ENCODE measurements at regions not wholly inside any gene's neighbourhood (a gene's known extent, or its start where the extent isn't known, plus 50 kb on each side); places are given as distances from the start of the nearest gene placed in this dataset.

DNA sequence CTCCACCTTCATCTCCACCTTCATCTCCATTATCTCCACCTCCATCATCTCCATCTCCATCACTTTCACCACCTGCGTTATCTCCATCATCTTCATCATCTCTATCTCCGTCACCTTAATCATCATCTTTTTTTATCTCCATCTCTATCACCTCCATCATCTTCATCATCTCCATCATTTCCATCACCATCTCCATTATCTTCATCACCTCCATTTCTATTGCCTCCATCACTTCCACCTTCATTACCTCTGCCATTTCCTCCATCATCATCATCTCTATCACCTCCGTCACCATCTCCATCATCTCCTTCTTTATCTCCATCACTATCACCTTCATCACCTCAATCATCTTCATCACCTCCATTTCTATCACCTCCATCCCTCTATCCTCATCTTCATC lies 573.5 kb downstream of the TBC1D22A start:
- TF ChIP-seq REST (IDR thresholded peaks at IDR 0.05; ENCODE audit: low read depth) (no peak), POLR2A (IDR thresholded peaks at IDR 0.05; ENCODE audit: borderline replicate concordance, extremely low read depth, insufficient read depth, insufficient read length) (no peak), ELF1 (IDR thresholded peaks at IDR 0.05; ENCODE audit: borderline replicate concordance, low read depth) (no peak), EZH2 (IDR thresholded peaks at IDR 0.05) (no peak), ZNF274 (IDR thresholded peaks at IDR 0.05; ENCODE audit: low read depth, low read length) (no peak), SP1 (IDR thresholded peaks at IDR 0.05; ENCODE audit: low read depth) (no peak)
- TF ChIP-seq, protein P1, sequence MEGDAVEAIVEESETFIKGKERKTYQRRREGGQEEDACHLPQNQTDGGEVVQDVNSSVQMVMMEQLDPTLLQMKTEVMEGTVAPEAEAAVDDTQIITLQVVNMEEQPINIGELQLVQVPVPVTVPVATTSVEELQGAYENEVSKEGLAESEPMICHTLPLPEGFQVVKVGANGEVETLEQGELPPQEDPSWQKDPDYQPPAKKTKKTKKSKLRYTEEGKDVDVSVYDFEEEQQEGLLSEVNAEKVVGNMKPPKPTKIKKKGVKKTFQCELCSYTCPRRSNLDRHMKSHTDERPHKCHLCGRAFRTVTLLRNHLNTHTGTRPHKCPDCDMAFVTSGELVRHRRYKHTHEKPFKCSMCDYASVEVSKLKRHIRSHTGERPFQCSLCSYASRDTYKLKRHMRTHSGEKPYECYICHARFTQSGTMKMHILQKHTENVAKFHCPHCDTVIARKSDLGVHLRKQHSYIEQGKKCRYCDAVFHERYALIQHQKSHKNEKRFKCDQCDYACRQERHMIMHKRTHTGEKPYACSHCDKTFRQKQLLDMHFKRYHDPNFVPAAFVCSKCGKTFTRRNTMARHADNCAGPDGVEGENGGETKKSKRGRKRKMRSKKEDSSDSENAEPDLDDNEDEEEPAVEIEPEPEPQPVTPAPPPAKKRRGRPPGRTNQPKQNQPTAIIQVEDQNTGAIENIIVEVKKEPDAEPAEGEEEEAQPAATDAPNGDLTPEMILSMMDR (IDR thresholded peaks at IDR 0.05 in 2 of 3, conservative IDR thresholded peaks at IDR 0.05 in 1 of 3; ENCODE audit: borderline replicate concordance in 1 of 3, insufficient read depth in 1 of 3, low read depth in 2 of 3, low read length in 2 of 3): no peak
- TF ChIP-seq, protein P2, sequence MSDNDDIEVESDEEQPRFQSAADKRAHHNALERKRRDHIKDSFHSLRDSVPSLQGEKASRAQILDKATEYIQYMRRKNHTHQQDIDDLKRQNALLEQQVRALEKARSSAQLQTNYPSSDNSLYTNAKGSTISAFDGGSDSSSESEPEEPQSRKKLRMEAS (IDR thresholded peaks at IDR 0.05): no peak
- TF ChIP-seq, protein P3, sequence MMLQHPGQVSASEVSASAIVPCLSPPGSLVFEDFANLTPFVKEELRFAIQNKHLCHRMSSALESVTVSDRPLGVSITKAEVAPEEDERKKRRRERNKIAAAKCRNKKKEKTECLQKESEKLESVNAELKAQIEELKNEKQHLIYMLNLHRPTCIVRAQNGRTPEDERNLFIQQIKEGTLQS (IDR thresholded peaks at IDR 0.05): no peak
